ENCODE measurements at regions not wholly inside any gene's neighbourhood (a gene's known extent, or its start where the extent isn't known, plus 50 kb on each side); places are given as distances from the start of the nearest gene placed in this dataset.
A peak's percentile ranks its signal among the peaks of the same experiment; 100 is the strongest.
"Not testable (repeated sequence)": the region's sequence is repeated elsewhere in the genome, so short reads cannot be mapped to it uniquely, and the experiment has no call there.

DNA sequence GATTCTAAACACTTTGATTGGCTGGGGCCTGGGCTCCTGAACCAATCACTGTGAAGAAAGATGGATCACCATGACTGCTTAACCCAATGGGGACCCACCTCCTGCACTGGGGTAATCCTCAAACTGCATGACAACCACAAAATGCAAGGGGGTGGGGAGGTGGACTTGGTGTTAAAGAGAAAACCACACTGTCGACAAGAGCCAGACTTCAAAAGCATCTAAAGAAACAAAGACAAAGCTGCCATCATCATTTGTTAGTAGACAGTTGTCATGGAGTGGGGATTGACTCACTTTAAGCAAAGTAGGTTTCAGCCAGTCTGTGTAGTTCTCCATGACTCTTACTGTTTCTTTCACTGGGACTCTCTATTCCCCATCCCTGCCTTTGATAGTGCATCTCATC is 433.8 kb downstream of the PLPP3 start:
- DNase-seq = no peak

DNA sequence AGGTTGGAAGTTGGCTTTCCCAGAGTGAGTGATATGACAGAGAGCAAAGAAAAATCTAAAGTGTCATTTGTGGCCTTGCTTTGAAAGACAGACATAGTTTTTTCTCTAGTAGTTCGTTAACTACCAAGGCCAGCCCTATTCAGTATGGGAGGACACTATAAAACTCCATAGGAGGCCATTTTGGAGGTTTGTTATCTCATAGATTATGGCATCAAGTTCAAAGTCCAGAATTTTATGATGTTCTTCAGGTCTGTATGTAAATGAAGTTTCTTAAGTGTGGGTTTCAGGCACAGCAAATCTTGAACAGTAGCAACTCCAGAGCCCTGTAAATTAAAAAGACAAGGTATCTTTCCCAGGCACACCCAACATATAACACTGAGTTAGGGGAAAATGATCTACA is 437.1 kb downstream of the PLPP3 start:
- DNase-seq = no peak

DNA sequence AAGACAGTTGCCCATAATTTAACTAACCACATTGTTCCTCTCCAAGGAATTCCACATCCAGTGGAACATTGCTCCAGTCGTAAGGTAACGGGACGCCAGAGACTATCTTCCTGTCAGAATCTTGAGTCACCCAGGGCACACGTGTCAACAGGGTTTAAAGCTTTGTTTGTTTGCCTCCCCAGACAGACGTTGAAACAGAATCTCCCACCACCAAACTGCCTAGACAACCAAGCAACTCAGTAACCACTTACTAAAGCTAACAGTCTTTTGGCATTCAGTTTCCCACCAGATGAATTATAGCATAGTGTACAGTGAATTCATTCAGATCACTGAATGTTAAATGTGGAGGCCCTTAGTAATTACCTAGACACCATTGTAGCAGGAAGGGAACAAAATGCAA is 439.5 kb downstream of the PLPP3 start:
- no peak for DNase-seq

DNA sequence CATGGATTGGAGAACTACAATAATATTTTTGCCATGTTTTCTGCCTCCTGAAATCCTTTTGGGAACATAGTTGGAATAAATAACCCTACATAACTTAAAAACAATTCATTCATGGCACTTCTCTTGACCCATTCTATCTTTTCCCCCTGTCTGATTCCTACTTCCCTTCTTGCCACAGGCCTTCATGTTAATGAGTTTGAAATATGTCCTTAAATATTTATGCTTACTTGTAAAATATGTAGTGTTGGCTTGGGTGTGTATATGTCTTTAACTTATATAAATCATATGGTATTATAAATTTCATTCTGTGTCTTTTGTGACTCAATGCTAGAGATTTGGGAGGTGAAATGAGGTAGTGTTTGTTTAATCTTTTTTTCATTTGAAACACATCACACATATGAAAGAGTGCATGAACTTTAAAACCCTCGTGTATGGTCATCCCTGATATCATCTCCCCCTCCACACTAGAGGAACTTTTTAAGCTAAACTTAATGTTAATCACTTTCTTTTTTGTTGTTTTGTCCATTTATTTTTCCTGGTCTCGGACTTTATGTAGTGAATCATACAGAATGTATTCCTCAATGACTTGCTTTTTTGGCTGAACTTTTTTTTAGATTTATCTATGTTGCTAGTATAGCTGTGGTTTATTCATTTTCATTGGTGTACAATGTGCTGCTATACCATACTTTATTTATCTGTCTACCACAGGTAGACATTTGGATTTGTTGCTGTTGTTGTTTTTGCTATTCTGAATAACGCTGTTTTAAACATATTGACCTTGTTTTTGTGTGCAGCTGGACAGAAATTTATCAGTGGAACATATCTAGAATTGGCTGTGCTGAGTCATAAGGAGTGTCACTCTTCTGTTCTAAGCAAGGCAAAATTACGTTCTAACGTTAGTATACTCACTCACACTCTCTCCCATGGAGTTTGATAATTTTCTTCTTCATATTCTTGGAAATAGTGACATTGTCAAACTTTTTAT is 441.6 kb downstream of the PLPP3 start:
- DNase-seq = no peak

DNA sequence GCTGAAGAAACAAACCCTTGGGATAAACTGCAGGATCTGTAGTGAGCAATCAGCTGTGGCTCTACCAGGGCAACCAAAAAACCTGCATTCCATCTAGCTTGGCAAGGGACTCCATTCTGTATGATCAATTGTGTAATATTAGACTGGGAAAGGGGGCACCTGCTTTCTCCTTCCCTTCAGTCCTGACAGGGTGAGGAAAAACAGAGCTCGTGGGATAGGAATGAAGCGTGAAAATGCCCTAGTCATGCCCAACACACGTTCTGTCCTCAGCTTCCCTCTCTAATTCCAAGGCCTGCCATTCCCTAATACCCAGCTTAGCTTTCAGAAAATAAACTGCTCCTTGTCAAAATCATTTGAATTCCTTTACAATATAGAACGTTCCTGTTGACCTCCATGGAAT is 442.3 kb downstream of the PLPP3 start:
- no peak for DNase-seq

DNA sequence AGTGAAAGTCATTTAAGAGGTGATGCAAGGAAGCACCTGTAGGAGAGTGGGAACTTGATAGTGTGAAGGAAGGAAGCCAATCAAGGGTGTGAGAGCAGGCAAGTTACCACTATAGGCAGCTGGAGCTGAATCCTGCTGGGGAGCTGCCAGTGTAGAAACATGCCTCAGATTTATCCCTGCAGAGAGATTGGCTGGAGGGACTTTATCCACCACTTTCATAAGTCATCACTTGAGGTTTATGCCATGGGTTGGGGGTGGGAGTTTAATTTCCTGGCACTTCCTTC is 443.6 kb downstream of the PLPP3 start:
- DNase-seq = no peak

DNA sequence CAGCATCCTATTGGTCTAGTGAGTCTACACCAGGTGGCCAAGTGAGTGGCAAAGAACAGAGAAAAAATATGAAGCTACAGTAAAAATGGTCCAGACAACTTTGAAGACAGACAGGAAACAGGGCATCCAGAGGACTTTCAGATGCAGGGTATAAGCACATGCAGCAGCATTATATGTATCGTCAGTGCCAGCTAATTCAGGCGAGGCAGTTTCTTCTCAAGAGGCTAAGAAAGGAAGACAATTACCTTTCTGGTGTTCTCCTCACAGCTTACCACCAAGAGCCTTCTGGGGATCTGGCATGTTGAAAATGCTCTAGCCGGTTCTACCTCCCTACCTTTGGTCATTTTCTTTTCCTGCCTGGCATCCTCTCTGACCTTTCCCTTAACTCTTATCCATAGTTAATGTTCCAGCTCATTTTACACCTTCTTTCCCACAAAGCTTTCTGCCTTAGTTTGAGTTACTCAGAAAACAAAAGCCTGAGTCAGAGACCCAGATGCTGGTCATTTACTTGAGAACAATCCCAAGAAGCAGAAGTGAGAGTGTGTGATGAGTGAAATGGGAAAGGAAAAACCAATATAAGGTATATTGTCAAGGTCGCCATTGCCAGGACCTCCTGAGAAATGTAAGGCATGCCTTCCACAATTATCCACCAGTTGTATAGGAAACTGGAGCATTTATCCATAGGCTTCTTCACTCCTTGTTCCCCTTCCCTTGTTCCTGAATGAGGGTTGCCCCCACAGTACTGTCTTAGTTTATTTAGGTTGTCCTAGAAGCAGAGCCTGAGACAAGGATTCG is 444.1 kb downstream of the PLPP3 start:
- DNase-seq = no peak

DNA sequence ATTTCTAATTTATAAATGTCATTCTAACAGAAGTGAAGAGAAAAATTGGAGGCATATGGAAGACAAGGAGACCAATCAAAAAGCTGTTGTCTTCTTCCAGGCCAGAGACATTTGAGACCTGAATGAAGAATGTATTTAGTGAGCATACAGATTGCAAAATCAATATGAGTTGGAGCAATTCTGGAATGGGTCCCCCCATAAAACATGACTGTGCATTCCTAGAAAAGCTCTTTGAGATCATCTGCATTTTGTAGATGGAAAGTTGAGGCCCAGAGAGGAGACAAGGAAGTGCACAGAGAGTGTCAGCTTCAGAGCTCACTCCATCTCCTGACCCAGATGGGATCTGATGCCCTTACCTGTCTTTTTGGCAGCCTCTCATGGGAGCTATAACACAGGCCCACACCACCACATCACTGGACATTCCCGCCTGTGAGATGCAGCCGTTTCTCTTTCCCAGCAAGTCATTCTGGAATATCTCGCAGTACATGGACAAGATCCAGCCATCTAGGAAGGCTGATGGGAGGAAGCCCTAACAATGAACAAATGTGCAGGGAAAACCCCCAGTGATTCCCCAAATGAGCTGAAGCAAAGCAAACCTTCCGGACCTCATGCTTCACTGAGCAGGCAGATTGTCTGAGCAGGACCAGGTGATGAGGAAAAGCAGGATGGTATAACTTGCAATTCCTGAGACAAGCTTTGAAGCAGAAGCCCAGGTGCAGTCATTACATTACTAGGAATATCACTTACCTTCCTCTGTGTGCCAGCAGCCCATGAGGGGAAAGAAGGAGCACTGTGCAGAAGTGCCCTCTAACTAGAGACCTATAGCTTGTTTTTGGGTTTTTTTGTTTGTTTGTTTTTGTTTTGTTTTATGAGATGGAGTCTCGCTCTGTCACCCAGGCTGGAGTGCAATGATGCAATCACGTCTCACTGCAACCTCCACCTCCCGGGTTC is 445.6 kb downstream of the PLPP3 start:
- no peak for DNase-seq

DNA sequence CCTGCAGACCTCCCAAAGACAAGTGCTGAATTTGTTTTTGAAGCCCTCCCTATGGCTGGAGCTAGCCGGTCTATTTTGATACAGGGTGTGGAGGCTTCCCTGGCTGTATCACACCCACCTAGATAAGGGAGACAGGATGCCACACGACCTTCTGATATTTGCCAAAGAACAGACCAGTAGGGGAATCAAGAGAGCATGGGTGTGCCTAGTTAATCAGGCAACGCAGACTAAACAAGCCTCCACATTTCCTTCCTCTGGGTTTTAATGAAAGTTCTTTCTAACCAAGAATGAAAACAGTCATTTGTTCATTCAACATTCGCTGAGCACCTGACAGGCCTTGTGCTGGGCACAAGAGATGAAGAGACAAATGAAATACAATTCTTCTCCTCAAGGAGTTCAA is 446.8 kb downstream of the PLPP3 start:
- no peak for DNase-seq

DNA sequence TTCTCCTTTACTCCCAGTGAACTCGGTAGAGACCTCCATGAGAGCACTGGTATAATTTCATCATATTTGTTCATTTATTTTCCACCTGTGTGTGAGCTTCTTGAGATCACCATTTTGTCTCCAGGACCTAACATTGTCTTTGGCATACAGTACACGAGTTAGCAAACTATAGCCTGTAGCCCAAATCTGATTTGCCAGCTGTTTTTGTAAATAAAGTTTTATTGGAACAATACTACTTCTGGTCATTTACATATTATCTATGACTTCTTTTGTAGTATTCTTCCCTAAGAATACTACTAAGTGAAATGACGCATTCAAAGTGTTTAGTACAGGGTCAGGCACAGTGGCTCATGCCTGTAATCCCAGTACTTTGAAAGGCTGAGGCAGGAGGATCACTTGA is 449.5 kb downstream of the PLPP3 start:
- no peak for DNase-seq

DNA sequence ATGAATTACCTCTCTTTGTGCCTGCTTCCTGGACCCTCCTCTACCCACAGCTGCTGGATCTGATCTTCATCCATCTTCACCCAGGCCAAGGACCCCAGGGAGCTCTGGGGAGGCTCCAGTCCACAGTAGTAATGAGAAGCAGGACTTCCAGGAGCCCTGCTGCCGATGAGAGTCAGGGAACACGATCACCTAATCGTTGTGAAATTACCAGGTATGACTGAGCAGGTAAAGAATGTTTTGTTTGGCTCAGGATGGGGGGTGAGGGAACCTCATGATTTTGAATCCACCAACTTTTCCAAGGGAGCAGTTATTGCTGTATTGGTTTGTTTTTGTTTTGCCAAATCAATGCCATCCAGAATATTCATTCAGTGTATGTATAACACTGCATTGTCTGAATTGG is 454.0 kb downstream of the PLPP3 start:
- no peak for DNase-seq

DNA sequence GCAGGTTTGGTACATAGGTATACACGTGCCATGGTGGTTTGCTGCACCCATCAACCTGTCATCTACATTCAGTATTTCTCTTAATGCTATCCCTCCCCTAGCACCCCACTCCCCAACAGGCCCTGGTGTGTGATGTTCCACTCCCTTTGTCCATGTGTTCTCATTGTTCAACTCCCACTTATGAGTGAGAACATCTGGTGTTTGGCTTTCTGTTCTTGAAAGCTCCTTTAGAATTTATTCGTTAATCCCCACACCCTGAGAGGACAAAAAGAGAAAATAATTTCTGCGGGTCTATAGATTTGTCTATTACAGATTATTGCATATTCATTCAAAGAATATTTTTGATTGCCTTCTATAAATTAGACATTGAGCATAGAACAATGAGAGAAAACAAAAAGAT is 455.5 kb downstream of the PLPP3 start:
- DNase-seq = no peak

DNA sequence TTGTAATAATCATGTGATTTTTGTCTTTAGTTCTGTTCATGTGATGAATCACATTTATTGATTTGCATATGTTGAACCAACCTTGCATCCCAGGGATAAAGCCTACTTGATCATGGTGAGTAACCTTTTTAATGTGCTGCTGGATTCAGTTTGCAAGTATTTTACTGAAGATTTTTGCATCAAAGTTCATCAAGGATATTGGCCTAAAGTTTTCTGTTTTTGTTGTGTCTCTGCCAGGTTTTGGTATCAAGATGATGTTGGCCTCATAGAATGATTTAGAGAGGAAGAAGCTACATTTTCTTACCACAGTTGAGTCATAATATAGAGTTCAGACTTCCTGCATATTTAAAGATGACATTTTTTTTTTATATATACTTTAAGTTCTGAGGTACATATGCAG is 455.9 kb downstream of the PLPP3 start:
- no peak for DNase-seq

DNA sequence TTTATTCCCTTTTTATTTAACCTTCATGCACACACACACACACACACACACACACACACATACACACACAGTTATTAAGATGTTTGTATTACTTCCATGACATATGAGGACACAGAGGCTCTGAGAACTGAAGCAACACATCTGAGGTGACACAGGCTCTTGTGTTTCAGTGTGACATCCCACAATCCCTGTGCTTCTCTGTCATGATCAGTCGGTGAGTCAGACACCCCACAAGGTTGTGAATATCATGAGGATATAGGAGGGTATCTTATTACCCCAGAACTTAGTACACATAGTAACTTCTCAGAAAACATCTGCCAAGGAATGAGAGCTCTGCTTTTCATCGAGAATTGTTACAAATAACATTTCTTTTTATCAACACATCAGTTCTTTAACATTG is 459.3 kb downstream of the PLPP3 start:
- no peak for DNase-seq

DNA sequence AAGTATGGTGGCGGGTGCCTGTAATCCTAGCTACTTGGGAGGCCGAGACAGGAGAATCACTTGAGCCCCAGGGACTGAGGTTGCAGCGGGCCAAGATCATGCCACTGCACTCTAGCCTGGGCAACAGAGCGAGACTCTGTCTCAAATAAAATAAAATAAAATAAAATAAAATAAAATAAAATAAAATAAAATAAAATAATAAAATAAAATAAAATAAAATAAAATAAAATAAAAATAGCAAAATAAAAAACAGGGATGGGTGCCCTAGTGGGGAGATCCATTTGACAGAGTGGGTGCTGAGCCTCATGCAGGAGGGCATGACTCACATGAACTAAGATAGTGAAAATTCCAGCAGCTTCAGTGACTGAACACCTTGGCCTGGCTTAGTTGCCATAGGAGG is 460.7 kb downstream of the PLPP3 start:
- DNase-seq = not testable (repeated sequence)

DNA sequence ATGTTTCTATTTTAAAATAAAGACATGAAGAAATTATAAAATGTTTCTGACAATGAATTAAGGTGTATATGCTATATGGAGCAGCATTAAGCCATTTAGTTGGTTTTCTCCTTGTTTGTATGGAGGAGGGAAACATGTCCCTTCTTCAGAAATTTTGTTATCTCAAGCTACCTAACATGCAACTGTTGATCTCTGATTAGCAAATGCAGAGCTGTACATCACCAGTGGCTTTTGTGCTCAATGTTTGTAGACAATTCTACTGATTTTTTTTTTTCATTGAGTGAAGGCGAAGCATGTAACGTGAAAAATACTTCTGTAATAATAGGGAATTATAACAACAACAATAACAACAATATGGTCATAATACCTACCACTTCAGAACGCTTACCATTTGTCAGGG is 463.7 kb downstream of the PLPP3 start:
- DNase-seq = no peak

DNA sequence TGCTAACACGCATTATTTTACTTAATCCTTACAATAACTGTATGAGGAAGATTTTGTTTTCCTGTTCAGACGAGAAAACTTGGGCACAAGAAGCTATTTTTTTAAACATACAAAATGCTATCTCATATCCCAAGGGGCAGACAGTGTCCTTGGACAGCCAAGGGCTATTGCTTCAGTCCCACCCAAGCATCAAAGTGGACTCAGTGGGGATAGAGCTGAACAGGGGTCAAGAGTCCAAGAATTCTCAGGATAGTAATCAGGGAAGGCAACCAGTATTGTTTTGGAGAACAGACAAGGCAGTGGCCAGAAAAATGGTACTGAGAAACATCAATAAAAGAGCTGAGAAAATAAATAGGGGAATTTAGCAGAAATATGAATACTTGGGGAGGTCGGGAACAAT is 465.7 kb downstream of the PLPP3 start:
- no peak for DNase-seq

DNA sequence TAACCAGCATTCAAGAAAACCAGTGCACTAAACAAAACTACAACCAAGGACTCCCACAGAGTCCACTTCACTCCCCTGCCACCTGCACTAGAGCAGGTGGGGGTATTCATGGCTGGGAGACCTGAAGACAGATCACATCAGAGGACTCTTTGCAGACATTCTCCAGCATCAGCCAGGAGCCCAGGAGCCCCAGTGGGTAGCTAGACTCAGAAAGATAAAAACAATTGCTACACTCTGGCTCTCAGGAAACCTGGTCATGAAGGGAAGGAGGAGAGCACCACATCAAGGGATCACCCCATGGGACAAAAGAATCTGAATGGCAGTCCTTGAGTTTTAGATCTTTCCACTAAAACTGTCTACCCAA is 472.1 kb downstream of the PLPP3 start:
- DNase-seq = no peak

DNA sequence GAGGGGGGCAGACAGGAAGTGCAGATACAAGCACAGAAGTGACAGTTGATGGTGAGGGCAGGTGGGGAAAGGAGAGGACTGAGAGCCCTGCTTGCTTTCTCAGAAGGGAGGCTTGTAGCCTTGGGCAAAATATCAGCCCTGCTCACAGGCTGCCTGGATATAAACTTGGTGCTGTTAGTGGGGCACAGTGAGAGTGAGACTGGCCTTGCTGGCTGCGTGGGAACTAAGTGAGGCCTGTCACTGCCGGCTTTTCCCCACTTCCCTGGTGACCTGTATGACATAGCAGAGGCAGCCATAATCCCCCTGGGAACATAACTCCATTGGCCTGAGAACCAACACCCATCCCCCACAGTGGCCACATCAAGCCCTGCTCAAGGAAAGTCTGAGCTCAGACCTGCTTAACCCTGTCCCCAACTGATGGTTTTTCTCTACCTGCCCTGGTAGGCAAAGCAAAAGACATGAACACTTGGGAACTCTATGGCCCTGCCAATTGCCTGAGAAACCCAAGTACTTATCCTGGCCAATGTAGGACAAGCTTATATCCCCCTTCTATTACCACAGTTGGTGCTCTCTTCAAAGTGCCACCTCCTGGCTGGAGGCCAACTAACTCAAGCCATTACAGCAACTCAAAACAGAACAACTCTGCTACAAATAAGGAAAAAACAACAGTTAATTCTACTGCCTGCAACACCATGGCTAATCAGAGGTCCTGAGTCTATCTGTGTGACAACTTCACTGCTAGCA is 472.7 kb downstream of the PLPP3 start:
- no peak for DNase-seq

DNA sequence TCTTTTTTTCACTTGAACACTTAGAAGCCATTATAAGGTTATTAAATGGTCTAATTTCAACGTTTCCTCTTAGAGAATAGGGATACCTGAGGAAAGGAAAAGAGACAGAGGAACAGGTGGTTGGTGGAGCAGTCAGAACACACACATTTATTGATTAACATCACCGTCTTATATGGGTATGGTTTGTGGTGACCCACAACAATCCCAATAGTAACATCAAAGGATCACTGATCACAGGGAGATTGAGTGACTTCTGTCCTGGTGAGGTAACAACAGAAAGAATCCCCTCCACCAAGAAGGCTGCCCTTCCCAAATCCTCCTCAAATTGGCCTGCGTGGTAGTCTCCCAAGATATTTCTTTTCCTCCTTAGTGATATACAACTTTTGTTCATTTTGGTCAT is 474.0 kb downstream of the PLPP3 start:
- no peak for DNase-seq

DNA sequence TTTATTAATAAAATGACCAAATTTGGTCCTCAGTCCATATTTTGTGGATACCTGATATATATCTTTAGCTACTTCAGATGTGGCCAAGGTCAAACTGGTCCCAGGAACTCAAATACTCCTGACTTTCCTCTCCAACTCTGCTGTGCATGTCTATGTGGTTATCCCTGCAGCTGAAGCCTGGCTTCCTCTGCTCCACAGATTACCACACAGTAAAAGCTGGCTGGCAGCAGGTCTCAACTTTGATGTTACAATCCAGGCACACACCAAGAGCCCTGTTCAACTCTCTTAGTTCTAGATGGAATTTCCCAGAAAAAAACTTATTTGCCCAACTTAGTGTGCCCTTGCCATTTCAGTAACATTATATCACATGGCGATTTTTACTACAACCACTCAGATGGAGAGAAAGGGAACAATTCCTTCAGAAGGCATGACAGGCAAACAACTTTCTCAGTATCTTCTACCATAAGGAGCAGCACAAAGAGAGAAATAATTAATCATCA is 479.5 kb downstream of the PLPP3 start:
- no peak for DNase-seq

DNA sequence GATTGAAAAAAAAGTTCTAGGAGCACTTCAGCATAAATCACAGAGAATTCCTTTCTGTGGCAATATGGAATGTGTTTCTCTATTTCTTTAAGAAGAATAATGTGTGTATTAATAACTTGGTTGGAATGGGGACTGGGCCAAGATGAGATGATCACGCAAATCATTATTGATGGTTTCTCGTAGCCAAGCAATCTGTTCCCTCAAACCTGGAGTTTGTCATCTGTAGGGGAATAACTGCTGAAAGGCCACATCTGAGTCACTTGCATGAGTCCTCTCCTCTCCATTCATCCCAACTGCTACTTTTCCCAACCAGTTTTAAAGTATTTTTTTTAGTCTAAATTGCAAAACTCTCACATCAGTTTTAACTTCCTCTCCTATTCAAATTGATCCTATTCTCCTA is 480.4 kb downstream of the PLPP3 start:
- DNase-seq = peak; percentile 35 to 80
